Pulmonary artery endothelial cell (primary cell): ENCODE measurements at regions not wholly inside any gene's neighbourhood (a gene's known extent, or its start where the extent isn't known, plus 50 kb on each side); places are given as distances from the start of the nearest gene placed in this dataset.

Source experiments
- DNase-seq: peaks from one replicate; pipeline ENCODE4 v3.0.0-alpha.2; 2011; ENCODE audit warnings: low read depth, low spot score

- DNase-seq = no peak
These were observed 448.6 kb downstream of the BCL11A start for GRCh38 chr2:60104514-60105505.

GRCh38 chr2:60100034-60100433 is 453.4 kb downstream of the BCL11A start:
- no peak for DNase-seq

DNA sequence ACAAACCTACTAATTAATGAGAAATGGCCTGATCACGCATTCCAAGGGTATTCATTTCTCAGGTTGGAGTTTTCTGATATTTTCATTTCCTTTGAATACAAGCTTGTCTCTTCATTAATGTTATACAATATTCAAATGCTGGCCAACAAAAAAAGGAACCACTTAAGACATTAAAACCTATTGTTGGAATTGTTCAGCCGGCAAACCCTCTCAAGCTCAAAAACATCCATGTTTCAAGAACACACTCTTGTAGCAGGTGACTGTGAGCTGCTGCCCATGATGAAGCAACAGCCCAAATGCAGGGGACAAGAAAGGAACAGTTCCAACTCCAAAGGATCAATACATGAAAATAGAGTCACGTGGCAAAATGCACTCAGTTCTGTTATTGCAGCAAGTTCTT is 454.5 kb downstream of the BCL11A start:
- DNase-seq = no peak

DNA sequence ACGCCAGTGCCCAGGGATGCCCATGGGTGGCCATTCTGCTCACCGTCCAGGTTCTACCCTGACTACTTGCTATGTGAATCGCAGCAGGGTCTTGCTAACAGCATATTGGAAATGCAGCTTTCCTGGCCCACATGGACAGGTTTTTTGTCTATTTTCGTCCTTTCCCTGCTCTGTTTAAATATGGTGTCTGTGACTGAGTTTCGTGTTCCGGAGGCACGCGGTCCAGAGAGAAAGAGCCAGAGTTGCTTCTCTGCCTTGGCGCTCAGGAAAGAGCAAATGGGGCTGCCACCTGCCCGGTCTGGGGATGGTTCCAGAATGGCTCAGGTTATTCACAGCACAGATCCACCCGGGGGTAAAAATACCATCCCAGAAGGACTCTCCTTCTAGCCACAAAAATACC is 456.2 kb downstream of the BCL11A start:
- no peak for DNase-seq

GRCh38 chr2:60096556-60096955 is 456.9 kb downstream of the BCL11A start:
- DNase-seq = no peak

DNA sequence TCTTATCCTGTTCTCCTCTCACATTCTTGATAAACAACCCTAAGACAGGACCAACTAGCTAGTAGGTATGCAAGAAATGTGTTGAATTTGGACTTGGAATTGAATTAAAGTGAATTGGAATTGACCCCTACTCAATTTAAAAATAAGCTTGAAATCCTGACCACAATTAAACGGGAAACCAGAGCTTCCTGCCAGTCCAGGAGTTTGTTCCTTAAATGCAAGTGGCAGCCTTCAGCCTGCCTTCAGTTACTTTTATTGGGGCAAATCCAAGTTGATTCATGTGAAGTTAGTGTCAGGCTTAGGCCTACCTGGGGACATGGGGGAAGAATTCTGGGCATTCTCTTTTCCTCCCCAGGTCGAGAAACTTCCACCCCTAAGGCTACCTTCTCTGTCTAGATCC is 457.6 kb downstream of the BCL11A start:
- no peak for DNase-seq

DNA sequence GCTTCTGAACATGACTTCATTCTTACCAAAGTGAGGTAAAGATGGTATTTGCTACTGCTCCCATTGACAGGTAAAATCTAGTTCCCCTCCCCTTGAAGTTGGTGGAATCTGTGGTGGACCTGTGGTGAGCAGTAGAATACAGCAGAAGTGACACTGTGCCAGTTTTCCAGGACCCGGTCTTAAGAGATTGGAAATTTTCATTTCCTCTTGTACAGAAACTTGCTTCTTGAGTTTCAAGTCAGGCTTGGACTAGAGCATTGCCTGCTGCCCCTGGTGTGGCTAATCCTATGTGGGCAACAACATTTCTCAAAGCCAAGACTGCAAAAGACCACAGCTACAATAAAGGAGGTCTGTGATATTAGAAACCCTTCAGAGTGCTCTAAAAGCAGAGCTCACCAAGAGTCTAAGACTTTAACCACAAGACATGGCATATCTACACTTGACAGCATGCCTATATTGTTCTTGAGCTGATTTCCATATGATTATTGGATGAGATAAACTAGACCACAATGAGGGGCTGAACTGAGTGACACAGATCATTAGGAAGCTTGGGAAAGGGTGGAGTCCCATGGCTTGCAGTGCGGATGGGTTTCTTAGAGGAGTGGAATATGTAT is 458.1 kb downstream of the BCL11A start:
- no peak for DNase-seq

DNA sequence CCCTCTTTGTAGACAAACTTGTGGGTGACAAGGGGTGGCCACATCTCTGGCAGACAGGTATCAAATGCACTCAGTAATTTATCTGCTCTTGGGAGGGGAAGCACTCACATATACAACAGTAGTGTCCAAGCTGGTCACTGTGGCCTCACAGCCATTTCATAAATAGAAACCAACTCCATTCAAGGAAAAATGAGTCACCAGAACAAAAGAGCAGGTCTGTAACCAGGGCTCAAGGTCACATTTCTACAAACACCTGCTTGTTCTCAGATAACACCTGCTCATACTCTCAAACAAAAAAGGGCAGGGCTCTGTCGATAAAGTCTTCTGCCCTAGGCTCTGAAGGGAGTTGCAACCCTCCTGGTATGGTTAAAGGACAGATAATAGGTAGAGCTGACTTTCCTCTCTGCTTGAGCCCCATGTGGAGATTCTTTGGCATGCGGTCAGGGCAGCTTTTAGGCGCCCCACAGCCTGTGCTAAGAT is 459.0 kb downstream of the BCL11A start:
- no peak for DNase-seq

GRCh38 chr2:60092781-60093180 is 460.7 kb downstream of the BCL11A start:
- no peak for DNase-seq

- no peak for DNase-seq
These were observed 461.6 kb downstream of the BCL11A start for GRCh38 chr2:60091894-60092293.

GRCh38 chr2:60091266-60091665 is 462.2 kb downstream of the BCL11A start:
- DNase-seq = no peak

GRCh38 chr2:60079562-60079961 is 473.9 kb downstream of the BCL11A start:
- DNase-seq = no peak

- no peak for DNase-seq
These were observed 478.4 kb downstream of the BCL11A start for GRCh38 chr2:60075048-60075447.

- DNase-seq = no peak
These were observed 480.3 kb downstream of the BCL11A start for GRCh38 chr2:60073201-60073600.

DNA sequence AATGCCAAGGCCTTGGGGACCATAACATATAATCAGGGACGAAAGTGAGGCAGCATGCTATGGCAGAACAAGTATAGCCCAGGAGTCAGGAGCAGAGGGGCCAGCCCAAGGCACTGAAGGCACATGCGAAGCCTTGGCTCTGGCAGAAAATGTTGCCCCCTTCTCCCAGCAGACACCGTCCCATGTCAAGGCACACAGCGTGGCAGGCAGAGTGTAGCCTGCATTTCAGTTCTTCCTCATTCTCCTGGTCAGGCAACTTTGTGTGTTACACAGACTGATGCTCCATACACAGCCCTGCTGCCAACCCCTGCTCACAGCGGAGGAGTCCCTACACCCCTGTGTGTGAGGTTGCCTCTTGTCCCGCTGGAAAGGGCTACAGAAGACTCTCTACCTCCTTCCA is 480.8 kb downstream of the BCL11A start:
- no peak for DNase-seq

DNA sequence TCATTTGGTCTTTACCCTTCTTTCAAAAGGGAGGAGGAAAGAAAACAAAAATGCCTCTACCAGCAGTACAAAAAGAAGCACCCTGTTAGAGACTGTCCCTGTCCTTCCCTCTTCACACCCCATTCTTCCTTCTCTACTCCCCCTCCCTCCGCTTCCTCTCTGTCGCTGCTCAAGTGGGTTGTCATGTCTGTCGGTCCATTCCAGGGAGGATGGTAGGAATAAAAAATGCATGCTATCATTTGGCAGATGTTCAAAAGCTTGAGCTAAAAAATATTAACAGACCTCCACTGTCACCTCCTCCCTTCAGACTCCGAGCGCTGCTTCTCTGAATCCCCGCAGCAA is 482.0 kb downstream of the BCL11A start:
- no peak for DNase-seq

GRCh38 chr2:60070736-60071489 is 482.5 kb downstream of the BCL11A start:
- no peak for DNase-seq

GRCh38 chr2:60070196-60070595 is 483.3 kb downstream of the BCL11A start:
- DNase-seq = no peak

- DNase-seq = no peak
These were observed 484.7 kb downstream of the BCL11A start for GRCh38 chr2:60068755-60069154.

GRCh38 chr2:60067006-60067405 is 486.4 kb downstream of the BCL11A start:
- no peak for DNase-seq

DNA sequence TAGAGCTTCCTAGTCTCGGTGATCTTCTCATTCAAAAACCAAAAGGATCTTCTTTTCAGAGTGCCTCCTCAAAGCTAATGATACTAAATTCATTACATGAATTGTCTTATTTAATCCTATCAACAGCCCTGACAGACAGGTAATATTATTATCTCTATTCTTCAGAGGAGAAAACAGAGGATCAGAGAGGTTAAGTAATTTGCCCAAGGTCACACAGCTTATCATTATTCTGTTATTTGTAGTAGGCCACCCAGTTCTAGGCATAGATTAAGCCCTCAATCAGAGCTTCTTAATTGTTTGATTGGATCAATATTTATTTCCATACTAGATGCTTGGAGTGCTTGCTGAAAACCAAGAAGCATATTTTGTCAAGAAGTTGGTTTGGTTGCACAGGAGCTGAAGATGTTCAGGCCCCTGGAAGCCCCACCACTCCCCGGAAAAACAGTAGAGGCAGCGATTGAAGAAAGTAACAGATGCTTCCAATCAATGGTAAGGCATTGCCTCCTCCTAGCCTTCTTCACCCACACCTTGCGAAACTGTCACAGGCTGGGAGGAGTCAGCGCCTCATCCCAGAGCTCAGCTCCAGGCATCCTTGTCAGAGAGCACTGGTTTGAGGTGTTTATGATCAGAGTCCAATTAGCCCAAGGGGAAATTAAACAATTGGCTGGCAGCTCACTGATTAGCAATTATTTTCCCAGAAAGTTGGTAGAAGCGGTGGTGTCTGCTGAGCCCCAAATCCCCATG is 487.2 kb downstream of the BCL11A start:
- no peak for DNase-seq
